ENCODE measurements at regions not wholly inside any gene's neighbourhood (a gene's known extent, or its start where the extent isn't known, plus 50 kb on each side); places are given as distances from the start of the nearest gene placed in this dataset.

- DNase-seq: no peak
- Histone ChIP-seq H3K36me3 (ENCODE audit: control insufficient read depth, insufficient read depth, low read length) (no peaks in the 10 kb centered on the region), H3K27me3 (replicated peaks; ENCODE audit: control insufficient read depth, insufficient read depth, low read length, poor library complexity, severe bottlenecking) (no peaks in the 10 kb centered on the region), H3K4me1 (ENCODE audit: control insufficient read depth, insufficient read depth, low read length, poor library complexity, severe bottlenecking) (no peaks in the 10 kb centered on the region), H3K9me3 (ENCODE audit: control insufficient read depth, low read length) (no peaks in the 10 kb centered on the region), H3K4me3 (ENCODE audit: insufficient read depth, low read depth, low read length, poor library complexity, severe bottlenecking) (no peak overlapping the region), H3K27ac (ENCODE audit: insufficient read depth, low read length, poor library complexity, severe bottlenecking) (no peak overlapping the region)
Observed at GRCh38 chr5:89601880-89602279, 718.9 kb upstream of the MEF2C start.

DNA sequence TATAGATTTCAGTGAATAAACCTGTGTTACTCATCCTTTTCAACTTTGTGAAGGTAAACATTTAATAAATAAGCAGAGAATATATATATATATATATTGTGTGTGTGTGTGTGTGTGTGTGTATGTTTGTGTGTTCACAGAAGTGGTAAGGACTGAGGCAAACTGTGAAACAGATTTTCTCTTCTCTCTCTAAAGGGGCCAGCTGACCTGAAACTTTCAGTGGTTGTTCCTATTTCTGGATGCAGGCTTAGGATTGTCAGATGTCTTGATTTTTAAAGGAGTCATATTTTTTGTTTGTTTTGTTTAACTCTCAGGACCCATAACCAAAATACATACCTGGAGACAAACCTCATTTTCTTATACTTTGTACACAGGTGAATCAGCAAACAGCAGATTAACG, 714.9 kb upstream of the MEF2C start:
- DNase-seq: no peak
- no peaks in the 10 kb centered on the region for H3K27me3 ChIP-seq (replicated peaks; ENCODE audit: control insufficient read depth, insufficient read depth, low read length, poor library complexity, severe bottlenecking)
- H3K4me3 ChIP-seq (ENCODE audit: insufficient read depth, low read depth, low read length, poor library complexity, severe bottlenecking): no peak overlapping the region
- no peaks in the 10 kb centered on the region for H3K9me3 ChIP-seq (ENCODE audit: control insufficient read depth, low read length)
- no peaks in the 10 kb centered on the region for H3K4me1 ChIP-seq (ENCODE audit: control insufficient read depth, insufficient read depth, low read length, poor library complexity, severe bottlenecking)
- H3K27ac ChIP-seq (ENCODE audit: insufficient read depth, low read length, poor library complexity, severe bottlenecking): no peak overlapping the region
- H3K36me3 ChIP-seq (ENCODE audit: control insufficient read depth, insufficient read depth, low read length): no peaks in the 10 kb centered on the region

DNA sequence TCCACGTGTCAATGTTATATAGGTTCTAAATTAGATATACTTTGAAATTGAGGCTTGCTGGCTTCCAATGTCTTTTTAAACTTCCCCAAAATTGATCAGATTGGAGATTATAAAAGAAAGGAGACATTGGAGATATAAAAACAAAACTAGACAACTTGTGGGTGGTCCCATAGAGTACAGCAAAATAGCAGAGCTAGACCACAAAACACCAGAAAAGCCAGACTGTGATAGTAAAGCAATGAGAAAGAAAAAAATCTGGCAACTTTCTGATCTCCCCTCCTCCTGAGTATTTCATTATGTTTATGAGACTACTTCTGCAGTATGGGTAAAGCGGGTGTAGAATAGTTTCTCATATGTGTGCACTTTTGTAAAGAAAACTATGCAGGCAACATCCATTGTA, 713.8 kb upstream of the MEF2C start:
- Histone ChIP-seq H3K4me3 (ENCODE audit: insufficient read depth, low read depth, low read length, poor library complexity, severe bottlenecking) (no peak overlapping the region), H3K27ac (ENCODE audit: insufficient read depth, low read length, poor library complexity, severe bottlenecking) (no peak overlapping the region)

DNA sequence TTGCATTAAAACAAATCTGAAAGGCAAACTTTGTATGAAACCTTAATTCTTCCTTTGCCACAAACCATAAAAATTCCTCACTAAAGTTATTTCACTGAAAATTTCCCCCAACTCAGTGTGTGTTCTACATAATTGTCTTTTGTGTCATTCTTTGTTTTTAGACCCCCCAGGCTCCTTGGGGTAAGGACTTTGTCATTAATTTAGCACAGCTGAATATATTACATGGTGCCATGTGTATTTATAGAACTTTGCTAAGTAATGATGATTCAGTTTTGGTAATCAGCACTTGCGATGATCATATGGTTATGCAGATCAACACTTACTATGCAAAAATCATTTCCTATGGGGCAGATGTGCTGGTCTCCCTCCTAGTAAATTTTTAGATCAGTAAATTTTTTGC, 712.1 kb upstream of the MEF2C start:
- no peak for DNase-seq
- no peak overlapping the region for H3K27ac ChIP-seq (ENCODE audit: insufficient read depth, low read length, poor library complexity, severe bottlenecking)

More for the DNA sequence above, 713.8 kb upstream of the MEF2C start:
- H3K27me3 ChIP-seq (replicated peaks; ENCODE audit: control insufficient read depth, insufficient read depth, low read length, poor library complexity, severe bottlenecking): no peaks in the 10 kb centered on the region
- no peaks in the 10 kb centered on the region for H3K4me1 ChIP-seq (ENCODE audit: control insufficient read depth, insufficient read depth, low read length, poor library complexity, severe bottlenecking)
- H3K36me3 ChIP-seq (ENCODE audit: control insufficient read depth, insufficient read depth, low read length): no peaks in the 10 kb centered on the region
- DNase-seq: no peak
- H3K9me3 ChIP-seq (ENCODE audit: control insufficient read depth, low read length): no peaks in the 10 kb centered on the region

DNA sequence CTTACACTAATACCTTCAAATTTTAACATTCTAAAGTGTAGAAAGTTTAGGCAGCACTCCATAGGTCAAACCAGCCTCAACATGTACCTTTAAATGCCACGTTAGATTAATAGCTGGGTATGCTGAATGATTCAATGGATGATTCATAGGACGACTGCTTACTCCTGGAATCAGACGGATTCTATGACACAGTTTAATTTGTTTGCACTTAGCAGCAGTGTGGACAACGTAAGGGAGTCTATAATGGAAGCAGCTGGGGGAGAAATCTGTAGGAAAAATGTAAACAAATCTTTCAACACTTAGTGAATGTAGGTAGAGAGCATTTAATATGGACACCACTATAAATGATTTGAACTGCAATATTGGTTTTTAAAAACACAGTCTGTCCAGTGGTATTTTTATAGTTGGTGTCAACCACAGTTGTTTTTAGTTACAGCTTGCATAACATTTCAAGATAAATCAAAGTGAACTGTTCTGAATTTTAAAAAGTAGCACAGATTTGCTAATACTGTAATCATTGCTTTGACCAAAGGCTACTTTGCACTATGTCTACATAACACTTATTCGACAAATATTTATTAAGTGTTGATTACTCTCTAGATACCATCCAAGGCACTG, 701.5 kb upstream of the MEF2C start:
- no peak for DNase-seq
- no peaks in the 10 kb centered on the region for H3K36me3 ChIP-seq (ENCODE audit: control insufficient read depth, insufficient read depth, low read length)
- H3K9me3 ChIP-seq (ENCODE audit: control insufficient read depth, low read length): no peaks in the 10 kb centered on the region
- no peak overlapping the region for H3K27ac ChIP-seq (ENCODE audit: insufficient read depth, low read length, poor library complexity, severe bottlenecking)
- H3K4me1 ChIP-seq (ENCODE audit: control insufficient read depth, insufficient read depth, low read length, poor library complexity, severe bottlenecking): no peaks in the 10 kb centered on the region
- H3K27me3 ChIP-seq (replicated peaks; ENCODE audit: control insufficient read depth, insufficient read depth, low read length, poor library complexity, severe bottlenecking): no peaks in the 10 kb centered on the region
- no peak overlapping the region for H3K4me3 ChIP-seq (ENCODE audit: insufficient read depth, low read depth, low read length, poor library complexity, severe bottlenecking)

More for the DNA sequence above, 712.1 kb upstream of the MEF2C start:
- no peaks in the 10 kb centered on the region for H3K36me3 ChIP-seq (ENCODE audit: control insufficient read depth, insufficient read depth, low read length)
- no peaks in the 10 kb centered on the region for H3K9me3 ChIP-seq (ENCODE audit: control insufficient read depth, low read length)
- H3K4me3 ChIP-seq (ENCODE audit: insufficient read depth, low read depth, low read length, poor library complexity, severe bottlenecking): no peak overlapping the region
- H3K27me3 ChIP-seq (replicated peaks; ENCODE audit: control insufficient read depth, insufficient read depth, low read length, poor library complexity, severe bottlenecking): no peaks in the 10 kb centered on the region
- H3K4me1 ChIP-seq (ENCODE audit: control insufficient read depth, insufficient read depth, low read length, poor library complexity, severe bottlenecking): no peaks in the 10 kb centered on the region

DNA sequence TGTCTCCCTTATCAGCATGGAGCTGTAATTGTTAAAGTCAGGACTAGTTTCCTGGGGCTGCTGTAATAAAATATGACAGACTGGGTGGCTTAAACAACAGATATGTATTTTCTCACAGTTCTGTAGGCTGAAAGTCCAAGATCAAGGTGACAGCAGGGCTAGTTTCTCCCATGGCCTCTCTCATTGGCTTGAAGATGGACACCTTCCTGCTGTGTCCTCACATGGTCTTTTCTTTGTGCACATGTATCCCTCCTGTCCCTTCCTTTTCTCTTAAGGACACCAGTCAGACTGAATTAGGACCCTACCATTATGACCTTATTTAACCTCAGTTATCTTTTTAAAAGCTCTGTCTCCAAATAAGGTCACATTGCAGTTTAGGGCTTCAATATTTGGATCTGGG, 700.5 kb upstream of the MEF2C start:
- no peaks in the 10 kb centered on the region for H3K4me1 ChIP-seq (ENCODE audit: control insufficient read depth, insufficient read depth, low read length, poor library complexity, severe bottlenecking)
- no peaks in the 10 kb centered on the region for H3K36me3 ChIP-seq (ENCODE audit: control insufficient read depth, insufficient read depth, low read length)
- no peak overlapping the region for H3K27ac ChIP-seq (ENCODE audit: insufficient read depth, low read length, poor library complexity, severe bottlenecking)
- no peaks in the 10 kb centered on the region for H3K9me3 ChIP-seq (ENCODE audit: control insufficient read depth, low read length)
- H3K4me3 ChIP-seq (ENCODE audit: insufficient read depth, low read depth, low read length, poor library complexity, severe bottlenecking): no peak overlapping the region
- H3K27me3 ChIP-seq (replicated peaks; ENCODE audit: control insufficient read depth, insufficient read depth, low read length, poor library complexity, severe bottlenecking): no peaks in the 10 kb centered on the region
- DNase-seq: no peak

GRCh38 chr5:89582768-89583339, 699.9 kb upstream of the MEF2C start:
- no peaks in the 10 kb centered on the region for H3K36me3 ChIP-seq (ENCODE audit: control insufficient read depth, insufficient read depth, low read length)
- H3K27ac ChIP-seq (ENCODE audit: insufficient read depth, low read length, poor library complexity, severe bottlenecking): no peak overlapping the region
- DNase-seq: no peak
- H3K9me3 ChIP-seq (ENCODE audit: control insufficient read depth, low read length): no peaks in the 10 kb centered on the region
- H3K4me3 ChIP-seq (ENCODE audit: insufficient read depth, low read depth, low read length, poor library complexity, severe bottlenecking): no peak overlapping the region
- no peaks in the 10 kb centered on the region for H3K27me3 ChIP-seq (replicated peaks; ENCODE audit: control insufficient read depth, insufficient read depth, low read length, poor library complexity, severe bottlenecking)
- H3K4me1 ChIP-seq (ENCODE audit: control insufficient read depth, insufficient read depth, low read length, poor library complexity, severe bottlenecking): no peaks in the 10 kb centered on the region

DNA sequence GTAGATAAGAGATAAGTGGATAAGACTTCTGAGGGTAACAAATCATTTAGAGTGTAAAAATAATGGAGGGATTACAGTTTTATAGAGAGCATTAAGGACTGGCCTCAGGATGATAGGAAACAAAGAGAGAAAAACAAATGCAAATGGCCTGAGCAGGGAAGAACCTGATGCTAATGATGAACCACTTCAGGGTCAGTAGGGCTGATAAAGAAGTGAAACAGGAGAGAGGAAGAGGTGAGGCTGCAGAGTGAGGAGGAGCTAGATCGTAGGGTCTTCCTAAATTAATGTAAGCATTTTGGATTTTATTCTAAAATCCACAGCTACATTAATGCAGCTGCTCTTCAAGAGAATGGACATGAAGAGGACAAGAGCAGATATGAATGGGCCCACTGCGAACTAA, 698.0 kb upstream of the MEF2C start:
- no peaks in the 10 kb centered on the region for H3K27me3 ChIP-seq (replicated peaks; ENCODE audit: control insufficient read depth, insufficient read depth, low read length, poor library complexity, severe bottlenecking)
- no peak for DNase-seq
- no peaks in the 10 kb centered on the region for H3K4me1 ChIP-seq (ENCODE audit: control insufficient read depth, insufficient read depth, low read length, poor library complexity, severe bottlenecking)
- no peaks in the 10 kb centered on the region for H3K9me3 ChIP-seq (ENCODE audit: control insufficient read depth, low read length)
- no peak overlapping the region for H3K4me3 ChIP-seq (ENCODE audit: insufficient read depth, low read depth, low read length, poor library complexity, severe bottlenecking)
- H3K36me3 ChIP-seq (ENCODE audit: control insufficient read depth, insufficient read depth, low read length): no peaks in the 10 kb centered on the region
- H3K27ac ChIP-seq (ENCODE audit: insufficient read depth, low read length, poor library complexity, severe bottlenecking): no peak overlapping the region

GRCh38 chr5:89575319-89575718, 692.3 kb upstream of the MEF2C start:
- no peak for DNase-seq
- Histone ChIP-seq H3K36me3 (ENCODE audit: control insufficient read depth, insufficient read depth, low read length) (no peaks in the 10 kb centered on the region), H3K9me3 (ENCODE audit: control insufficient read depth, low read length) (no peaks in the 10 kb centered on the region), H3K4me3 (ENCODE audit: insufficient read depth, low read depth, low read length, poor library complexity, severe bottlenecking) (no peak overlapping the region), H3K4me1 (ENCODE audit: control insufficient read depth, insufficient read depth, low read length, poor library complexity, severe bottlenecking) (no peaks in the 10 kb centered on the region), H3K27ac (ENCODE audit: insufficient read depth, low read length, poor library complexity, severe bottlenecking) (no peak overlapping the region), H3K27me3 (replicated peaks; ENCODE audit: control insufficient read depth, insufficient read depth, low read length, poor library complexity, severe bottlenecking) (no peaks in the 10 kb centered on the region)

GRCh38 chr5:89573345-89573744, 690.4 kb upstream of the MEF2C start:
- Histone ChIP-seq H3K27ac (ENCODE audit: insufficient read depth, low read length, poor library complexity, severe bottlenecking) (no peak overlapping the region), H3K9me3 (ENCODE audit: control insufficient read depth, low read length) (no peaks in the 10 kb centered on the region), H3K4me3 (ENCODE audit: insufficient read depth, low read depth, low read length, poor library complexity, severe bottlenecking) (no peak overlapping the region), H3K4me1 (ENCODE audit: control insufficient read depth, insufficient read depth, low read length, poor library complexity, severe bottlenecking) (no peaks in the 10 kb centered on the region), H3K27me3 (replicated peaks; ENCODE audit: control insufficient read depth, insufficient read depth, low read length, poor library complexity, severe bottlenecking) (no peaks in the 10 kb centered on the region), H3K36me3 (ENCODE audit: control insufficient read depth, insufficient read depth, low read length) (no peaks in the 10 kb centered on the region)
- DNase-seq: no peak

All from effector memory CD4-positive, alpha-beta T cell (primary cell).